ENCODE measurements at regions not wholly inside any gene's neighbourhood (a gene's known extent, or its start where the extent isn't known, plus 50 kb on each side); places are given as distances from the start of the nearest gene placed in this dataset.

- TF ChIP-seq GATA3 (IDR thresholded peaks at IDR 0.05; ENCODE audit: low read depth, low read length) (no peak), GATA2 (IDR thresholded peaks at IDR 0.05; ENCODE audit: low read depth, low read length) (no peak)
Measured at GRCh38 chr3:110966966-110967663, 104.5 kb upstream of the NECTIN3 start.

GRCh38 chr3:110968076-110968475 is 103.5 kb upstream of the NECTIN3 start:
- TF ChIP-seq GATA2 (IDR thresholded peaks at IDR 0.05; ENCODE audit: low read depth, low read length) (no peak), GATA3 (IDR thresholded peaks at IDR 0.05; ENCODE audit: low read depth, low read length) (no peak)

GRCh38 chr3:110969229-110970211 is 102.1 kb upstream of the NECTIN3 start:
- TF ChIP-seq GATA3 (IDR thresholded peaks at IDR 0.05; ENCODE audit: low read depth, low read length) (no peak), GATA2 (IDR thresholded peaks at IDR 0.05; ENCODE audit: low read depth, low read length) (no peak)

GRCh38 chr3:110971010-110971601 is 100.5 kb upstream of the NECTIN3 start:
- TF ChIP-seq GATA2 (IDR thresholded peaks at IDR 0.05; ENCODE audit: low read depth, low read length) (no peak), GATA3 (IDR thresholded peaks at IDR 0.05; ENCODE audit: low read depth, low read length) (no peak)

- TF ChIP-seq GATA2 (IDR thresholded peaks at IDR 0.05; ENCODE audit: low read depth, low read length) (no peak), GATA3 (IDR thresholded peaks at IDR 0.05; ENCODE audit: low read depth, low read length) (no peak)
Measured at GRCh38 chr3:110973263-110973895, 98.2 kb upstream of the NECTIN3 start.

DNA sequence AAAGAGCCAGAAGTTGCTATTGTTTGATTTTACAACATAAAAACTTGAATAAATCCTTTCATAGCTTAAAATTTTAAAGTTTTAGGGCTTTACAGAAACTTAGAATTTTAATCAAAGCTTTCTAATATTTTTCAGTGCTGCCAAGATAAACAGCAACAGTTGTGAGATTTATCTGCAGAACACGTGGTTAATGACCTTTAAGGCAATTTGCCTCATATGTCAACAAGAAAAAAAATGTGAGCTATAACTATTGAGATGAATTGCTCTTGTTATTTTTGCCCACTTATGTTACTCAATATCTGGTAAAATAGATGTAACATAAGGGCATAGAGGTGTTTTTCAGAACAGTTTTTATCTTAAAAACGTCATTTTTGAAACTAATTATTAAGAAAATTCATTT is 96.7 kb upstream of the NECTIN3 start:
- no peak for TF ChIP-seq GATA2 (IDR thresholded peaks at IDR 0.05; ENCODE audit: low read depth, low read length)
- TF ChIP-seq GATA3 (IDR thresholded peaks at IDR 0.05; ENCODE audit: low read depth, low read length), result no peak

DNA sequence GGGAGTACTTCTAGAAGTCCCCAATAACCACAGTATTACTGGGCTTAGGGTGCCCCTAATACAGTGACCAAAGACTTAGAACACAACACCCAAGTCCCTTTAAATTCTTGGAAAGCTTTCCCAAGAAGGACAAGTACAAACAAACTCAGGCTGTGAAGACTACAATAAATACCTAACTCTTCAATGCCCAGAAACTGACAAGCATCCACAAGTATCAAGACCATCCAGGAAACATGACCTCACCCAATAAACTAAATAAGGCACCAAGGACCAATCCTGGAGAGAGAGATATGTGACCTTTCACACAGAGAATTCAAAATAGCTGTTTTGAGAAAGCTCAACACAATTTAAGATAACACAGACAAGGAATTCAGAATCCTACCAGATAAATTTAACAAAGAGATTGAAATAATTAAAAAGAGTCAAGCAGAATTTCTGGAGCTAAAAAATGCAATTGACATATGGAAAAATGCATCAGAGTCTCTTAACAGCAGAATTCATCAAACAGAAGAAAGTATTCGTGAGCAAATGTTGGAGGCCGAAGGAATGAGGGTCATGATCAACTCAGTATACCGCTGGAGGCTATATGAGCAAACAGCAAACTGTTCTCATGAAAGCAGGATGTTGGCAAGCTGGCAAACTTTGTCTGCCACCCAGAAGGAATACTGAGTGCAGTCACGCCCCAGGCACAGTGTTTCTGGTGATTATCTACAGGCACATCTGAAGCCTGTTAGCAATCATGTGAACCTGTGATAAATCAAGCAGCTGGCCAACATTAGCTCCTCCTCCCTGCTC is 87.0 kb upstream of the NECTIN3 start:
- no peak for TF ChIP-seq GATA3 (IDR thresholded peaks at IDR 0.05; ENCODE audit: low read depth, low read length)
- TF ChIP-seq GATA2 (IDR thresholded peaks at IDR 0.05; ENCODE audit: low read depth, low read length), result peak; percentile 49; the same call in 1 of the 2 replicates

- no peak for TF ChIP-seq GATA2 (IDR thresholded peaks at IDR 0.05; ENCODE audit: low read depth, low read length)
- no peak for TF ChIP-seq GATA3 (IDR thresholded peaks at IDR 0.05; ENCODE audit: low read depth, low read length)
Measured at GRCh38 chr3:110989446-110989845, 82.2 kb upstream of the NECTIN3 start.

GRCh38 chr3:110995461-110996231 is 76.0 kb upstream of the NECTIN3 start:
- TF ChIP-seq GATA2 (IDR thresholded peaks at IDR 0.05; ENCODE audit: low read depth, low read length), result no peak

DNA sequence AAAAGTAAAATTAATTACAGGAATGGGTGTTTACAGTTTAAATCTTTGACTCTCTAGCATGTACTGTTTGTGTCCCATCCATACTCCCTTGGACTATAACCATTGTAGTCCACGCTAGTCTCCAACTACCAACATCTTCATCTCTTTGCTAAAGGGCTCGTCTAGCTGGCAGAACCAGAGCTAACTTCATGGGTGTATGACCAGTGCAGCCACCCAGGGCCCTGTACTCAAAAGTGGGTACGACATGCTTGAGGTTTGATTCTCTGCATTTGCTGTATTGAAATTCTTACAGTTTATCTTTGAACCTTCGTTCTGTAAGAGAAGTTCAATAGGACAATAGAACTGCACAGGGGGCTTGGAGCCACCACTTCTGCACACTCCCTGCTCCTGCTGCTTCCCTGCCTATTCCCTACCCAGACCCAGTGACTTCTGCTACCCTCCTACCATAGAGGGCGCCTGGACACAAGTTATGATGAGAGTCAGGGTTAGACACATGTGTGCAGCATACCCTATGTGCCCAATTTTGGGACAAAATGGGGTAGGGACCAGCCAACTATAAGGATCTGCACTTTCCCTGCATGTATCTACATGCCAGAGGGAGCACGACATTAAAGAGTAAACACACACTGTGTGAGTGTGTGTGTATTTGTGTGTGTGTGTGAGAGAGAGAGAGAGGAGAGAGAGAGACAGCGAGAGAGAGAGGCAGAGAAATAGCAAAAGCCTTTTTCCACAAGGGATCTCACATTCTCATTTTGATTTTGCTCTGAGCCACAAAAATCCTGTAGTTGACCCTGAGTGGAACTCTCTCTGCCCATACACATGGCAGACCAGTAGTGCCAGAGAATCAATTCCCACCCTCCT is 59.0 kb upstream of the NECTIN3 start:
- TF ChIP-seq GATA3 (IDR thresholded peaks at IDR 0.05; ENCODE audit: low read depth, low read length) (no peak), GATA2 (IDR thresholded peaks at IDR 0.05; ENCODE audit: low read depth, low read length) (no peak)

Data from SH-SY5Y (cell line).